Neural progenitor cell (in vitro differentiated cells): ENCODE measurements at regions not wholly inside any gene's neighbourhood (a gene's known extent, or its start where the extent isn't known, plus 50 kb on each side); places are given as distances from the start of the nearest gene placed in this dataset.

Source experiments
- DNase-seq: peaks from one replicate; pipeline ENCODE4 v3.0.0-alpha.2; 2016; ENCODE audit warnings: low spot score
- H2AFZ ChIP-seq: fragments of 200-600 bp; sonication (generic); replicated peaks from 2 replicates; pipeline ENCODE4 v1.6.1; 2016; ENCODE audit warnings: antibody characterized with exemption
- H3F3A ChIP-seq: fragments of 200-600 bp; sonication (generic); 2 replicates; pipeline ENCODE4 v1.6.1; 2016; ENCODE audit warnings: antibody characterized with exemption, low read depth
- H3K27ac ChIP-seq: fragments of 200-600 bp; sonication (generic); 2 replicates; pipeline ENCODE4 v1.5.1; 2016; ENCODE audit warnings: mild to moderate bottlenecking
- H3K27me3 ChIP-seq: fragments of 200-600 bp; sonication (generic); 2 replicates; pipeline ENCODE4 v1.6.1; 2016; ENCODE audit warnings: mild to moderate bottlenecking, moderate library complexity
- H3K36me3 ChIP-seq: fragments of 200-600 bp; sonication (generic); 2 replicates; pipeline ENCODE4 v1.5.1; 2016
- H3K4me1 ChIP-seq: fragments of 200-600 bp; sonication (generic); 2 replicates; pipeline ENCODE4 v1.6.1; 2016; ENCODE audit warnings: mixed run types
- H3K4me2 ChIP-seq: fragments of 200-600 bp; sonication (generic); 2 replicates; pipeline ENCODE4 v1.6.1; 2016
- H3K4me3 ChIP-seq: fragments of 200-600 bp; sonication (generic); 2 replicates; pipeline ENCODE4 v1.5.1; 2016
- H3K79me2 ChIP-seq: fragments of 200-600 bp; sonication (generic); 2 replicates; pipeline ENCODE4 v1.6.1; 2016; ENCODE audit warnings: low read depth
- H3K9ac ChIP-seq: fragments of 200-600 bp; sonication (generic); 2 replicates; pipeline ENCODE4 v1.6.1; 2016
- H3K9me3 ChIP-seq: fragments of 200-600 bp; sonication (generic); 2 replicates; pipeline ENCODE4 v1.5.1; 2016; ENCODE audit warnings: low read depth
- H4K20me1 ChIP-seq: fragments of 200-600 bp; sonication (generic); 2 replicates; pipeline ENCODE4 v1.6.1; 2016; ENCODE audit warnings: low read depth
- H3K27ac Mint-ChIP-seq: 3 replicates; pipeline ENCODE4 v1.8.0; 2021; ENCODE audit warnings: mixed read lengths
- H3K27me3 Mint-ChIP-seq: 2 replicates; pipeline ENCODE4 v1.8.0; 2022; ENCODE audit warnings: low read depth, mild to moderate bottlenecking, inconsistent platforms, moderate library complexity, mixed read lengths; ENCODE audit not compliant: insufficient read depth
- H3K36me3 Mint-ChIP-seq: 3 replicates; pipeline ENCODE4 v1.8.0; 2021; ENCODE audit warnings: mixed read lengths
- H3K4me1 Mint-ChIP-seq: 3 replicates; pipeline ENCODE4 v1.8.0; 2021; ENCODE audit warnings: mixed read lengths
- H3K4me3 Mint-ChIP-seq: 3 replicates; pipeline ENCODE4 v1.8.0; 2021; ENCODE audit warnings: mild to moderate bottlenecking, moderate library complexity, mixed read lengths
- H3K9me3 Mint-ChIP-seq: 3 replicates; pipeline ENCODE4 v1.8.0; 2020; ENCODE audit warnings: mixed read lengths
- EZH2 ChIP-seq: fragments of 200-600 bp; sonication (generic); IDR thresholded peaks from 2 replicates; pipeline ENCODE4 v1.6.1; 2017; ENCODE audit warnings: antibody characterized with exemption, mild to moderate bottlenecking, moderate library complexity
- EZH2phosphoT487 ChIP-seq: fragments of 200-600 bp; sonication (generic); IDR thresholded peaks from 2 replicates; pipeline ENCODE4 v1.6.1; 2017; ENCODE audit warnings: antibody characterized with exemption
- TF ChIP-seq, protein P1 (sequence below): fragments of 200-600 bp; sonication (generic); IDR thresholded peaks from 2 replicates; pipeline ENCODE4 v1.5.1; 2017; ENCODE audit warnings: antibody characterized with exemption, mild to moderate bottlenecking

GRCh38 chr13:44169018-44169911, 204.4 kb upstream of the SERP2 start:
- H3F3A ChIP-seq: no peaks in the 10 kb centered on the region
- Mint-ChIP-seq H3K4me1 (no peaks in the 10 kb centered on the region), H3K36me3 (no peaks in the 10 kb centered on the region), H3K27me3 (peaks cover 8% of the 10 kb centered on the region), H3K9me3 (no peaks in the 10 kb centered on the region), H3K27ac (no peak overlapping the region), H3K4me3 (no peak overlapping the region)
- H3K36me3 ChIP-seq: no peaks in the 10 kb centered on the region
- H3K4me1 ChIP-seq: no peaks in the 10 kb centered on the region
- H4K20me1 ChIP-seq: no peaks in the 10 kb centered on the region
- H3K27ac ChIP-seq: no peak overlapping the region
- H3K9ac ChIP-seq: no peak overlapping the region
- no peak for DNase-seq
- no peak overlapping the region for H3K4me3 ChIP-seq
- no peak overlapping the region for H2AFZ ChIP-seq
- TF ChIP-seq EZH2 (no peak), EZH2phosphoT487 (no peak)
- TF ChIP-seq, protein P1, sequence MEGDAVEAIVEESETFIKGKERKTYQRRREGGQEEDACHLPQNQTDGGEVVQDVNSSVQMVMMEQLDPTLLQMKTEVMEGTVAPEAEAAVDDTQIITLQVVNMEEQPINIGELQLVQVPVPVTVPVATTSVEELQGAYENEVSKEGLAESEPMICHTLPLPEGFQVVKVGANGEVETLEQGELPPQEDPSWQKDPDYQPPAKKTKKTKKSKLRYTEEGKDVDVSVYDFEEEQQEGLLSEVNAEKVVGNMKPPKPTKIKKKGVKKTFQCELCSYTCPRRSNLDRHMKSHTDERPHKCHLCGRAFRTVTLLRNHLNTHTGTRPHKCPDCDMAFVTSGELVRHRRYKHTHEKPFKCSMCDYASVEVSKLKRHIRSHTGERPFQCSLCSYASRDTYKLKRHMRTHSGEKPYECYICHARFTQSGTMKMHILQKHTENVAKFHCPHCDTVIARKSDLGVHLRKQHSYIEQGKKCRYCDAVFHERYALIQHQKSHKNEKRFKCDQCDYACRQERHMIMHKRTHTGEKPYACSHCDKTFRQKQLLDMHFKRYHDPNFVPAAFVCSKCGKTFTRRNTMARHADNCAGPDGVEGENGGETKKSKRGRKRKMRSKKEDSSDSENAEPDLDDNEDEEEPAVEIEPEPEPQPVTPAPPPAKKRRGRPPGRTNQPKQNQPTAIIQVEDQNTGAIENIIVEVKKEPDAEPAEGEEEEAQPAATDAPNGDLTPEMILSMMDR: no peak
- H3K9me3 ChIP-seq: no peaks in the 10 kb centered on the region
- no peaks in the 10 kb centered on the region for H3K79me2 ChIP-seq
- no peaks in the 10 kb centered on the region for H3K27me3 ChIP-seq
- no peak overlapping the region for H3K4me2 ChIP-seq

- Mint-ChIP-seq H3K36me3 (no peaks in the 10 kb centered on the region), H3K9me3 (peaks cover 3% of the 10 kb centered on the region), H3K4me3 (no peak overlapping the region), H3K27me3 (peaks cover 8% of the 10 kb centered on the region), H3K27ac (no peak overlapping the region), H3K4me1 (peaks cover 7% of the 10 kb centered on the region)
- Histone ChIP-seq H3K9me3 (no peaks in the 10 kb centered on the region), H3K4me2 (no peak overlapping the region), H3F3A (no peaks in the 10 kb centered on the region), H3K27me3 (no peaks in the 10 kb centered on the region), H4K20me1 (no peaks in the 10 kb centered on the region), H3K9ac (no peak overlapping the region), H3K27ac (no peak overlapping the region), H2AFZ (no peak overlapping the region), H3K36me3 (no peaks in the 10 kb centered on the region), H3K4me3 (no peak overlapping the region), H3K4me1 (no peaks in the 10 kb centered on the region), H3K79me2 (no peaks in the 10 kb centered on the region)
- TF ChIP-seq EZH2phosphoT487: no peak
- TF ChIP-seq, protein P1: no peak
- no peak for DNase-seq
These were observed 202.9 kb upstream of the SERP2 start for GRCh38 chr13:44170731-44171130.

- no peaks in the 10 kb centered on the region for H3K36me3 Mint-ChIP-seq
- H3K9me3 Mint-ChIP-seq: peaks cover 5% of the 10 kb centered on the region
- Histone ChIP-seq H3K79me2 (no peaks in the 10 kb centered on the region), H3K9me3 (no peaks in the 10 kb centered on the region), H3K4me3 (no peak overlapping the region), H2AFZ (no peak overlapping the region), H3K4me1 (no peaks in the 10 kb centered on the region), H3K27ac (no peak overlapping the region), H4K20me1 (no peaks in the 10 kb centered on the region), H3F3A (no peaks in the 10 kb centered on the region), H3K36me3 (no peaks in the 10 kb centered on the region), H3K4me2 (no peak overlapping the region), H3K27me3 (no peaks in the 10 kb centered on the region), H3K9ac (no peak overlapping the region)
- DNase-seq: no peak
- H3K27ac Mint-ChIP-seq: no peak overlapping the region
- no peak overlapping the region for H3K4me3 Mint-ChIP-seq
- TF ChIP-seq EZH2 (no peak), EZH2phosphoT487 (no peak)
- TF ChIP-seq, protein P1: no peak
- peaks cover 7% of the 10 kb centered on the region for H3K4me1 Mint-ChIP-seq
- peaks cover 11% of the 10 kb centered on the region for H3K27me3 Mint-ChIP-seq
These were observed 202.5 kb upstream of the SERP2 start for GRCh38 chr13:44171156-44171555.
